HG02938 (cell line): ENCODE measurements at regions not wholly inside any gene's neighbourhood (a gene's known extent, or its start where the extent isn't known, plus 50 kb on each side); places are given as distances from the start of the nearest gene placed in this dataset.

Experiments used
- ATAC-seq: cut with Tn5 transposase; IDR thresholded peaks from one replicate; pipeline ENCODE4 v1.9.1; 2021; ENCODE audit warnings: mild to moderate bottlenecking, moderate library complexity; ENCODE audit not compliant: unreplicated experiment

DNA sequence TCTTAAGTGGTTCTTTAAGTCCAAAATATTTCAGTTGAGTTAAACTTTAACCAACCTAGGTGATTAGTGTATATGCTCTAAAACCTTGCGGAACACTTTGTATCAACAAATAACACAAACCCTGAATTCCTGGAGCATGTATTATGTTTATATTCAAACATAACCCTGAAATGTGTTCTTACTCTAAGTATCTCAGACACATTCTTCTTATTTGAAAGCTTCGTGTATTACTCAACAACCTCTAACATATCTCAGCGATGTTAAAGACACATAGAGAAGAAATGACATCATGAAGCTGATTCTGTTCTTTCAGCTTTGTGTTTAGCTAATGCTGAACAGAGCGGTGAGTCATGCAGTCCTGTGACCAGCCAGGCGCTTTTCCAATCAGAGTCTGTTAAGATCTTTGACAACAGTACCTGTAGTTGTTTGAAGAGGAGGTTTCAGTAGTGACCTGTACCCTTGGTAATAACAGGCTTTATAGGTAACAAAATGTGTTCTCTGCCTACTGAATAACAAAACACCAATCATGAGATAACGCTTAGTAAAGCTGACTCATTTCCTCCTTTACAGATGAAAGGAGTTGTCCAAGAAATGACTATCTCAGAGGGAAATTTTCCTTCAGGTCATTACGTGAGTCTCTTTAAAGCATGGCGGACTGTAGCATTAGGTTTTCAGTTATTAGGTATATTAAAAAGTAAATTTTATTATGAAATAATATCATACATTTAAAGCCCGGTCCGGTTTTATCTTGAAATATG, 67.3 kb upstream of the KLF6 start:
- ATAC-seq, result peak; percentile 96

DNA sequence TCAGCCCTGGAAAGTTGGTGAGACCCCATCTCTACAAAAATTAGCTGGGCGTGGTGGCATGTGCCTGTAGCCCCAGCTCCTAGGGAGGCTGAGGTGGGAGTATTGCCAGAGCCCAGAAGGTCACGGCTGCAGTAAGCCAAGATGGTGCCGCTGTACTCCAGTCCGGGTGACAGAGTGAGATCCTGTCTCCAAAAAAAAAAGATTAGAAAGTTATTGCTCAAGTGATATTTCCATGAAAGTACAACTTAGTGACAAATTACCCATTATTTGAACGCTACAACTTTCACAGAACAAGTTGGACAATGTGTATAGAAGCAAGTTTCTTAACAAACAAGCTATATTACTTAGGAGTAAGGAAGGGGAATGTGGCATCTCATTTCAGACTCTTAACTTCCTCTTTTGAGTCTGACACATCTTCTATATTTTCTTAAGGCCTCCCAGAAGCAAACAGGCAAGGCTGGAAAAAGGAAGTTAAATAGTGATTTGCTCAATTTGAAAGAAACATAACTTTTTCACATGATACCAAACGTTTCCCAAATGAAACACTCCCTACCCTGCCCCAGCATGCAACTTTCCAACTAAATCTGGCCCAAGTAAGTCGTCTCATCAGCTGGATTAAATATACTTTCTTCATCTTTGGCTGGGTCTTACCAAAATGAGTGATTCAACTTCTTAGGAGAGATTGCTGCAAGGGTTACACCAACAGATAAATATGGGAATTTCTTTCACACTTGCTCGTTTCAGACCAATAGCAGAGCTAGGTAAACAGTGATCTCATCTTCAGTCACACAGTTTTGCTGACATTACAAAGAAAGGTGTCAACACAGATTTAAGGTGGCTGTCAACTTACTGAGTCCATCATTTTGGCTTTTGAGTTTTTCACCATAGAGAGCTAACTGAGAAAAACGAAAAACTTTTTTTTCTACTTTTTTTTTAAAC, 66.3 kb upstream of the KLF6 start:
- no peak for ATAC-seq

DNA sequence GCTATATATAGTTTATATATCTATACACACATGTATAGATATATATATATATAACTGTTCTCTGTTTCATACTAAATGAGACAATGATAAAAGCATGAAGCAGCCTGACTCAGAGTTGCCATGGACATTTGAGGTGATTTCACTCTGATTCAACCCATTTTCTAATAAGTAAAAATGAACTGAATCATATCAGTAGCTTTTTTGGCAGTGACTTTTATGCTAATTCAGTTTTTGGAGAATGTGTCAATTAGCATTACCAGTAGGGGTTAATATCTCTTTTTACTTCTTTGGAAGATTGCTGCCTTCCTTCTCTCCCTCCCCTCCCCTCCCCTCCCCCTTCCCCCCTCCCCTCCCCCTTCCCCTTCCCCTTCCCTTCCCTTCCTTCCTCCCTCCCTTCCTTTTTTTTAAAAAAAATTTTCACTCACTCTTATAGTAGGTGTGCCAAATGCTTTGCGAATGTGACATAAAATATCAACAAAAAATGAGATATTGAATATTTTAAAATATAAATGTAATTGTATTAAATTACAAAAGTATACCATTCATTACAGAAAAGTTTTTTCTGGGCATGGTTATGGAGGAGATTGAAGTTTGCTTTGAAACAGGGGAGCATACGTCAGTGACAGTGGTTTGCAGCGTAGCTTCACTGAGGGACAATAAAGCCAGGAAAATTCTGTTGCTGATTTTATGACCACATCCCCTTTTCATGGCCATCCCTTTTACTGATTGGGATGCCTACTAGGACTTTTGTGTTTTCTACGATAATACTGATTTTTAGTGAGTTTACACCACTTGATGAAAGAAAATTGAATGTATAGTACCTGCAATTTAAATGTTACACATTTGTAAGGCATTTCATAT, 64.0 kb upstream of the KLF6 start:
- ATAC-seq, result no peak

DNA sequence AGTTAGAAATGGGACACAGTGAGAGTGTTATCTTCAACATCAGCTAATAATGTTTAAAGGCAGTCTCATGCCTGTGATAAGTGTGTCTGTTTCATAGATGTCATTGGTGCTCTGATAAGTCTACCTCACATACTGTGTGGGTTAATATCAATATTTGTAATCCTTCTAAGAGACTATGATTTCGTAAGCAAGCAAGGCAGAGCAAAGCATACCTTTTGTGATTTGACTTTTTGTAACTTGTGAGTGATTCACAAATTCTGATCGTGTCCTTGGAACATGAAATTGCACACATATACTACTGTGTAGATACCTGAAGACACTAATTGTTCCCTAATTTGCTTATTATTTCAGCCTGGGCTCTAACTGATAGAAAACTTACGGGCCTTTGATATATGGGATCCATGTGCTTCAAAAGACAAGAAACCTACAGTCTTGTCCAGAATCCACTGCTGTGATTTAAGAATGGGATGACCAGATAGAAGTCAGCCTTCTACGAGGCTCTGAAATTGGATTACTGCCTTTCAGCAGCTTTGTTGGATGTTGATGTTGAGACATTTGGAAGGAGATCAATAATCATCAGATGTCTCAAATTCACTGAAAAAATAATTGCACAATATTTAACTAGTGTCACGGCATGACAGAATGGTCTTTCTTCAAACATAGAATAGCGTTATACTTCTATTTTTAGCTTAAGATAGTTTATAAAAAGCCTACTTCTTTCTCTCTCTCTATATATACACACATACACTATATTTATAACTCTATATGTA, 63.2 kb upstream of the KLF6 start:
- ATAC-seq, result no peak

DNA sequence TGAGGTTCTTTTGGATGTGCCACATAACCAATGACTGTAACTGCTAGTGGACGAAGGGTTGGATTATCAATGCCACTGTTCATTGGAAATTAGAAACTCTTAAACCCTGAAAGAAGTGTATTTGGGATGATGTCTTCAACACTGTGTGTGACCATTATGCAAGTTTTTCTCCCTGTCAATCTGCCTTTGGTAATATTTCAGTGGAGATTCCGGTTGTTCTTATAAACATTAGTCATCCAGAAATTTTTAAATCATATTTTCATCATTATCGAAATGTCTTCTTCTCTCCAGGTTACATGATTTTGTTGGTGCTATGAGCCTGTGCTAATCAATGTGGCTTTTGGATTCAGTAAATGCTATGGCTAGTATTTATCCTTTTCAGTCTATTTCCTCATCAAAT, 61.7 kb upstream of the KLF6 start:
- ATAC-seq, result no peak

DNA sequence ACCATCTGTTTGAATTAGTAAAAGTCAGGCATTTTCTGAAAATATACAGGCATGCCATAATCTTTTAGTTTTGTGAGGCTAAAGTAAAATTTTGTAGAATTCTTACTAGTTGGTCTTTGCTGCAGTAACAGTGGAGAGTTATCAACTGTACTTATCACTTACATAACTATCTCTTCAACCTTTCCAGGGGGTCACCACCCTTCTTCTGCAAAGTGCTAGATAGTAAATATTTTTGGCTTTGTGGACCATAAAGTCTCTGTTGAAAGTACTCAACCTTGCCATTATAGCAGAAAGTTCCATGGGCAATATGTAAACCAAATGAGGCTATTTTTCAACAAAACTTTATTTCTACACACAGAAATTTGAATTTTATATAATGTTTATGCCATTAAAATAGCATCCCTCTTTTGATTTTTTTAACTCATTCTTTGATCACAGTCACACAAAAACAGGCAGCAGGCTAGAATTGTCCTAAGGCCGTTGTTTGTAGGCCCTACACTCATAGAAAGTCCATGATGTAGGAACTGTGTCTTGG, 59.5 kb upstream of the KLF6 start:
- ATAC-seq, result no peak

DNA sequence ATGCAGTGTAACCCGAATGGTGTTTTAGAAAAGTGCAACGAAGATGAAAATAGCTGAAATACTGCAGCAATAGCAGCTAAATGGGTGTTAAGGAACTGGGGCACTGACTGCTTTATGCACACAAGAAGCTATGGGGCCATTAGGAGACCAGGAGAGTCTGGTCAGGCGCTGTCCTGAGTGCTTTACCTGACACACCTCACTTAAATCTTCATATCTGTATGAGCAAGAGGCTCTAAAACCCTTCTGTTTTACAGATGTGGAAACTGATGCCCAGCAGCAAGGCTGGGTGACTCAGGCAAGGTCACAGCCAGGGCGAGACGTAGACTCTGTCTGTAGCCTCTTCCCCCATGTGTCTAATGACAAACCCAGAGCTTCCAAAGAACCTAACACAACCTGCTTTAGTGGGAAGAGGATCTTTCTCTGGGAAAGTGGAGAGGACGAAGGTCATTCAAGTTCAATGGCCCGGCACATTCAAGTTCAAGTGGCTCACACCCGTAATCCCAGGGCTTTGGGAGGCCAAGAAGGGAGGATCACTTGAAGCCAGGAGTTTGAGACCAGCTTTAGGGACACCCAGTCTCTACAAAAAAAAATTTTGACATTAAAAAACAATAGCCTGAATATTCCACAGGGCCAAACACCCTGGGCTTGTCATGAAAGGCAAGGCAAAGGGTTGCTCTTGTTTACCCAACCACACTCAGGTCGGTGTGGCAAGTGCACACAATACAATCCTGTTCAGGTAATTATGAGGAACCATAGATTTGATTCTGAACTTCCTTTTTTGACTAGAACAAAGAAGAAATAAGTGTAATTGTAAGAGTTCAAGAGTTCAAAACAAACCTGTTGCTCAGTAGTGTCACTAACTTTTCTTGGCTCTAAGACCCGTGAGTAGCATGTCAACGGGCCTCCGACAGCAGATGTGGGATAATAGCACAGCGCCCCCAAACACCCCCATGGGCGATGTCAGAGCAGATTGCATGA, 53.7 kb upstream of the KLF6 start:
- ATAC-seq, result no peak

DNA sequence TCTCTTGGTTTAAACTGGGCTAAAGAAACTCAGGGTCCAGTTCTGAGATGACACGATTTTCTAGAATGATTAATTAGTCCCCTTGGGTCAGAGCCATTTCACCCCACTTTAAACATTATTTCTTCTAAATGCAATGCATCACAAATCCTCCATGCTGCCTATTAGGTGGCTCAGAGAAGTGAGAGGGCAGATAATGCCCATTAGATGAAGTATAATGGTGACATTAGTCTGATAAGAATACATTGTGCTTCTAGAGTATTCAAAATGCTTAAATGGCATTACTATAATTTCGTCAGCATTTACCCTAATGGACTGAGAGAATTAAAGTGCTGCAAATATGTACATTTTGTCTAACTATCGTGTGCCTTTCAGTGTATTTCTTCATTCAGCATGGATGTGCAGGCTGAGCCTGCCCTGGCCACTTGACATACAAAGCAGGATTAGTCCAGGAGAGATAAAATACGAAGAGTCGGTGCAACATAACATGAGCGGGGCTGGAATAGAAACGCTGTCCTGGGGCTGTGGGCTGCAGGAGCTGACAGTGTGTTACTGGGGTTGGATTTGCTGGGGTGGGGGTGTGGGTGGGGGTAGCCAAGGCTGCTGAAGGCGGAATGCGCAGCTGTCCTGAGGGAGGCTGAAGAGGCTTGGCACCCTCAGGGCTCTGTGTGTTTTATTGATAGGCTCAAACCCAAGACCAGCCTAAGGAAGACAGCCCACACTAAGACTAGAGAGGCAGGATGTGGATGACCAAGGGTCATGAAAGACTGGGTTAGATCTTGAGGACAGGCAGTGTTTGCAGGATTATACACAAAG, 52.8 kb upstream of the KLF6 start:
- no peak for ATAC-seq

DNA sequence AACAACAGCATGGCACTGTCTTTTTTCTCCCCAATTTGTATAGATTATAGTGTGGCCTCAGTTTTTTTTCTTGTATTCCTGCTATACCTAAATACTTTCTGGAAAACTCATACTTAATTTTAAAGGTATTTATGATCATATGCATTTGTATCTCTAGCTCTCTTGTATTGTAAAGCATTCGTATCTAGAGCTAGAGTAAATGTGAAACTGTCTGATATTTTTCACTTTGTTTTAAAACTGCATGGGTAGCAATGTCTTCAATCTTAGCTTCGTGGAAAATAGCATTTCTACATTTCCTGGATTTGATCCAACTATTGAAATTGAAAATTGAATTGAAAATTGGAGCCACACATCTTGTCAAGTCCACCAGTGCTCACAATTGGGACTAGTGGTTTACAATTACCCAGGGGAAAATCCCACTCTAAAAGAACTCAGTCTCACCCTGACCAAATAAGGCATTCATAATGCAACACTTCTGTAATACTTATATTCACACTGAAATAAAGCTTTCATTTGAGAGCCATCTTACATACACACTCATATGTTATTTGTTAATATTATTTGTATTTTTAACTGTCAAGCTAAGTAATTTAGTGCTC, 51.3 kb upstream of the KLF6 start:
- peak; percentile 63 for ATAC-seq

DNA sequence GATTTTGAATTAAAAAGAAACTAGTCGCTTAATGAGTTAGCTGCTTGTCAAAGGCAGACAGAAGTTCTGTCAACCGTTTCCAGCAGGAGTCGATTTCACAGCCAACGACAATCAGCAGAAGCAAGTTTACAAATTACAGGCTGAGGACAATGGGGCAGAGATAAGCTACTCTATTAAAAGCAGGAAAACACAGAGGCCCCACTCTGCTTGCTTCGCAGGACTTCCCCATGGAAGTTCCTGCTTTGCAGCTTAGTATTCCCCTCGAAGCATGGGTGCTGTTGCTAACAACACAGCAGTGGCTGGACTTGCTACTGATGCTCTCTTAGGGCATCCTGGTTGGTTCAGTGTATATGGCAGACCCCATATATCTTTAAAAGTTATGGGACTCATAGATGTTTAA, 50.8 kb upstream of the KLF6 start:
- peak; percentile 44 for ATAC-seq

DNA sequence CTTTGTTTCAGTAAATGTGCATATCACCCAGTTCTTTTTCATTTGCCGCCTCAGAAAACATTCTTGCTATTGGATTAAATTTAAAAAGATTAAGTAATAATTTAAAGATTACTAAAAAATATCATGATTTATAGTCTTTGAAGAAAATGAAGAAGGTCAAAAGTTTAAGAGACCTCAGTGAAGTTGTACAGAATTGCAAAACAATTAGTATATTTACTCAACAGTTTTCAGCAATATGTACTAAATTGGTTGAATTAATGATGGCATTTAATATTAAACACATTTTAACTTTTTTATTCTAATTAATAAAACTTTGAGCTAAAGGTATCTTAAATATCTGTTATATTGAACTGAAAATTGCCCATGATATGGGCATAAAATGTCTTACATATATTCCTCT, 49.9 kb upstream of the KLF6 start:
- ATAC-seq, result no peak
